HepG2 (cell line): ENCODE measurements at regions not wholly inside any gene's neighbourhood (a gene's known extent, or its start where the extent isn't known, plus 50 kb on each side); places are given as distances from the start of the nearest gene placed in this dataset.

Source experiments
- ATAC-seq: fragments of 200-7000 bp; cut with Tn5 transposase; 3 replicates; pipeline ENCODE4 v1.9.1; 2020; ENCODE audit warnings: mild to moderate bottlenecking, moderate library complexity
- BruUV-seq: library from RNA; stranded (reverse); fragments of 400-500 nt; replicated peaks from 2 replicates; lab custom pipeline; 2021; lab: Mats Ljungman, UMichigan
- CTCF ChIA-PET: fragments of 300-600 bp; formaldehyde crosslinking; extraction: SDS; loops from one replicate; lab custom pipeline; 2021; ENCODE audit warnings: low total read pairs, inconsistent platforms, low intra/inter-chr PET ratio; lab: Yijun Ruan, JAX
- POLR2A ChIA-PET: fragments of 350-600 bp; sonication (Branson Sonifier 250); formaldehyde crosslinking; loops from one replicate; lab custom pipeline; 2020; ENCODE audit warnings: antibody characterized with exemption, inconsistent platforms; lab: Yijun Ruan, JAX
- DNase-seq: peaks from one replicate; pipeline ENCODE4 v3.0.0-alpha.2; 2015; ENCODE audit warnings: low spot score
- FAIRE-seq: peaks from 3 replicates; lab custom pipeline; 2011; peaks lifted over from hg19 to GRCh38; lab: Jason Lieb, UNC
- H2AFZ ChIP-seq: one replicate; pipeline ENCODE4 v1.6.1; 2011; ENCODE audit warnings: low read length, inconsistent platforms
- H3K27ac ChIP-seq: fragments of 300-600 bp; 3 replicates; pipeline ENCODE4 v1.8.0; 2011; ENCODE audit warnings: mixed run types, mild to moderate bottlenecking, mixed read lengths, low read length, inconsistent platforms; ENCODE audit not compliant: insufficient read depth; ENCODE audit errors: extremely low read length
- H3K27me3 ChIP-seq, 2 experiments: fragments of 200-600 bp in 1 of 2; 2 replicates in 1 of 2; 3 replicates in 1 of 2; pipeline versions ENCODE4 v1.6.0 to v1.8.0; 2011; ENCODE audit warnings: low read length in 2 of 2, mild to moderate bottlenecking in 2 of 2, moderate library complexity in 2 of 2, inconsistent platforms in 1 of 2; ENCODE audit not compliant: insufficient read depth in 2 of 2, control insufficient read depth in 1 of 2
- H3K36me3 ChIP-seq, 2 experiments: fragments of 200-600 bp in 1 of 2; replicated peaks in 1 of 2; 2 replicates in 1 of 2; 3 replicates in 1 of 2; pipeline versions ENCODE4 v1.5.1 to v1.8.0; 2011; ENCODE audit warnings: low read length in 2 of 2, inconsistent platforms in 1 of 2; ENCODE audit not compliant: insufficient read depth in 2 of 2, control insufficient read depth in 1 of 2
- H3K4me1 ChIP-seq: 2 replicates; pipeline ENCODE4 v1.5.1; 2012; ENCODE audit warnings: low read length, inconsistent platforms; ENCODE audit not compliant: insufficient read depth
- H3K4me2 ChIP-seq: 2 replicates; pipeline ENCODE4 v1.6.0; 2011; ENCODE audit warnings: low read depth, low read length, inconsistent platforms
- H3K4me3 ChIP-seq, 3 experiments: fragments of 200-600 bp in 1 of 3; sonication (generic), shearing (Covaris generic) in 1 of 3; replicated peaks in 1 of 3; 2 replicates each; pipeline ENCODE4 v1.5.1; 2011 to 2016; ENCODE audit warnings: low read length in 3 of 3, inconsistent platforms in 2 of 3, low read depth in 2 of 3, mild to moderate bottlenecking in 2 of 3, control low read depth in 1 of 3, mixed read lengths in 1 of 3; ENCODE audit not compliant: insufficient read depth in 1 of 3
- H3K79me2 ChIP-seq: one replicate; pipeline ENCODE4 v1.6.1; 2011; ENCODE audit warnings: low read length, inconsistent platforms; ENCODE audit not compliant: insufficient read depth
- H3K9ac ChIP-seq: 2 replicates; pipeline ENCODE4 v1.6.0; 2011; ENCODE audit warnings: mild to moderate bottlenecking, low read depth, low read length, inconsistent platforms; ENCODE audit not compliant: insufficient read depth
- H3K9me3 ChIP-seq: 2 replicates; pipeline ENCODE4 v1.5.1; 2012; ENCODE audit warnings: mild to moderate bottlenecking, low read length
- H4K20me1 ChIP-seq: 2 replicates; pipeline ENCODE4 v1.6.0; 2011; ENCODE audit warnings: inconsistent platforms, mild to moderate bottlenecking, low read length, moderate library complexity; ENCODE audit not compliant: insufficient read depth
- HHEX ChIP-seq: IDR thresholded peaks from 2 replicates; pipeline ENCODE4 v1.6.1; 2016; ENCODE audit warnings: control low read depth
- ISL2 ChIP-seq: sonication (generic); formaldehyde crosslinking; IDR thresholded peaks from 2 replicates; pipeline ENCODE4 v1.5.0; 2020; ENCODE audit warnings: missing genetic modification reagents
- KDM5B ChIP-seq: sonication (generic); formaldehyde crosslinking; IDR thresholded peaks from 2 replicates; pipeline ENCODE4 v1.4.0; 2020; ENCODE audit warnings: missing genetic modification reagents, mild to moderate bottlenecking, borderline replicate concordance
- LBX2 ChIP-seq: sonication (generic); formaldehyde crosslinking; IDR thresholded peaks from 2 replicates; pipeline ENCODE4 v1.5.0; 2020; ENCODE audit warnings: missing genetic modification reagents, mild to moderate bottlenecking, borderline replicate concordance
- RNF219 ChIP-seq: sonication (generic); formaldehyde crosslinking; IDR thresholded peaks from 2 replicates; pipeline ENCODE4 v1.5.0; 2020; ENCODE audit warnings: mild to moderate bottlenecking, missing genetic modification reagents
- SIN3B ChIP-seq: fragments of 150-350 bp; IDR thresholded peaks from 2 replicates; pipeline ENCODE4 v1.6.1; 2014; ENCODE audit warnings: low read length
- TEAD3 ChIP-seq: optimal IDR thresholded peaks from 2 replicates; pipeline ENCODE3; 2016; ENCODE audit warnings: borderline replicate concordance
- THAP11 ChIP-seq: IDR thresholded peaks from 2 replicates; pipeline ENCODE4 v1.6.1; 2016; ENCODE audit warnings: missing biosample characterization, missing genetic modification reagents
- ZKSCAN8 ChIP-seq: IDR thresholded peaks from 2 replicates; pipeline ENCODE4 v1.6.1; 2016; ENCODE audit warnings: borderline replicate concordance, missing genetic modification reagents, missing compliant biosample characterization
- ZNF101 ChIP-seq: sonication (generic); formaldehyde crosslinking; IDR thresholded peaks from 2 replicates; pipeline ENCODE4 v1.4.0; 2020; ENCODE audit warnings: mild to moderate bottlenecking, low read depth, missing genetic modification reagents, borderline replicate concordance
- ZNF33B ChIP-seq: sonication (generic); formaldehyde crosslinking; IDR thresholded peaks from 2 replicates; pipeline ENCODE4 v1.5.1; 2020; ENCODE audit warnings: mild to moderate bottlenecking, missing genetic modification reagents
- ZNF446 ChIP-seq: sonication (generic); formaldehyde crosslinking; IDR thresholded peaks from 2 replicates; pipeline ENCODE4 v1.5.0; 2020; ENCODE audit warnings: mild to moderate bottlenecking, missing genetic modification reagents
- ZNF589 ChIP-seq: sonication (generic); formaldehyde crosslinking; conservative IDR thresholded peaks from 2 replicates; pipeline ENCODE4 v1.8.0; 2022; ENCODE audit warnings: mild to moderate bottlenecking, moderate library complexity, missing genetic modification reagents
- ZNF691 ChIP-seq: sonication (generic); formaldehyde crosslinking; IDR thresholded peaks from 2 replicates; pipeline ENCODE4 v1.4.0; 2020; ENCODE audit warnings: missing genetic modification reagents, low read depth, mild to moderate bottlenecking, borderline replicate concordance
- ZNF770 ChIP-seq: sonication (generic); formaldehyde crosslinking; IDR thresholded peaks from 2 replicates; pipeline ENCODE4 v1.5.0; 2020; ENCODE audit warnings: mild to moderate bottlenecking, missing genetic modification reagents
- ZSCAN25 ChIP-seq: sonication (generic); formaldehyde crosslinking; IDR thresholded peaks from 2 replicates; pipeline ENCODE4 v1.8.0; 2022; ENCODE audit warnings: mild to moderate bottlenecking, missing genetic modification reagents
- WGBS: methylation state at CpG from one replicate; pipeline ENCODE4 v1.1.6; 2017; ENCODE audit warnings: low lambda C conversion rate; 5-methylcytosine and 5-hydroxymethylcytosine counted together
- in situ Hi-C: cut with HindIII; loops from 2 replicates; pipeline ENCODE4 v1.10.0; 2017; ENCODE audit warnings: low pct_unique_long_range_greater_than_20kb; ENCODE audit not compliant: extremely low pct_ligation_motif_present
- intact Hi-C: fragments of 100-400 bp; cut with micrococcal nuclease; formaldehyde crosslinking; loops from one replicate; pipeline ENCODE4 v1.10.0; 2022; ENCODE audit not compliant: unreplicated experiment

- ATAC-seq = no peak
- CTCF ChIA-PET = no interaction called here
- H3K9ac ChIP-seq = no peak overlapping the region
- no peak overlapping the region for H3K27ac ChIP-seq
- POLR2A ChIA-PET = no interaction called here
- intact Hi-C loops = no loop called here
- in situ Hi-C loops = no loop called here
- H2AFZ ChIP-seq = no peak overlapping the region
- no peak overlapping the region for H3K4me3 ChIP-seq
- H4K20me1 ChIP-seq = no peaks in the 10 kb centered on the region
- no peaks in the 10 kb centered on the region; the same call in 1 of the 2 replicates for H3K9me3 ChIP-seq
- FAIRE-seq = no peak
- H3K79me2 ChIP-seq = no peaks in the 10 kb centered on the region
- no TSS peak for BruUV-seq
- TF ChIP-seq ZNF589 (CRISPR knock-in tag) (no peak), LBX2 (no peak), ISL2 (CRISPR knock-in tag) (no peak), ZKSCAN8 (CRISPR knock-in tag) (no peak), THAP11 (CRISPR knock-in tag) (no peak), ZSCAN25 (CRISPR knock-in tag) (no peak), SIN3B (no peak), HHEX (CRISPR knock-in tag) (no peak), ZNF101 (CRISPR knock-in tag) (no peak), KDM5B (no peak), TEAD3 (CRISPR knock-in tag) (no peak), ZNF770 (CRISPR knock-in tag) (no peak), ZNF691 (CRISPR knock-in tag) (no peak), RNF219 (no peak), ZNF446 (CRISPR knock-in tag) (no peak), ZNF33B (CRISPR knock-in tag) (no peak)
- H3K36me3 ChIP-seq = no peaks in the 10 kb centered on the region
- no peaks in the 10 kb centered on the region for H3K27me3 ChIP-seq
- 0% methylated on average over 2 of the region's 3 CpGs for WGBS
- no peak for DNase-seq
- H3K4me2 ChIP-seq = no peak overlapping the region
- no peaks in the 10 kb centered on the region for H3K4me1 ChIP-seq
Observed at GRCh38 chr5:29972597-29972996, 1220.9 kb upstream of the CDH6 start.
